SK-N-MC (cell line): ENCODE measurements at regions not wholly inside any gene's neighbourhood (a gene's known extent, or its start where the extent isn't known, plus 50 kb on each side); places are given as distances from the start of the nearest gene placed in this dataset.

ENCODE experiments used
- EZH2 ChIP-seq: fragments of 200-600 bp; sonication (generic); IDR thresholded peaks from one replicate; pipeline ENCODE4 v1.6.1; 2017; ENCODE audit warnings: antibody characterized with exemption
- POLR2AphosphoS5 ChIP-seq: IDR thresholded peaks from 2 replicates; pipeline ENCODE4 v1.6.1; 2012; ENCODE audit warnings: mild to moderate bottlenecking, low read depth, low read length, borderline replicate concordance

- TF ChIP-seq EZH2 (no peak), POLR2AphosphoS5 (no peak)
Measured at GRCh38 chr9:78549711-78550110, 252.8 kb downstream of the PSAT1 start.
